GM12872 (cell line): ENCODE measurements at regions not wholly inside any gene's neighbourhood (a gene's known extent, or its start where the extent isn't known, plus 50 kb on each side); places are given as distances from the start of the nearest gene placed in this dataset.

Source experiments
- TF ChIP-seq, protein P1 (sequence below): IDR thresholded peaks from 3 replicates; pipeline ENCODE4 v1.5.1; 2011; ENCODE audit warnings: low read depth, mild to moderate bottlenecking, low read length, moderate library complexity; ENCODE audit not compliant: insufficient read depth

DNA sequence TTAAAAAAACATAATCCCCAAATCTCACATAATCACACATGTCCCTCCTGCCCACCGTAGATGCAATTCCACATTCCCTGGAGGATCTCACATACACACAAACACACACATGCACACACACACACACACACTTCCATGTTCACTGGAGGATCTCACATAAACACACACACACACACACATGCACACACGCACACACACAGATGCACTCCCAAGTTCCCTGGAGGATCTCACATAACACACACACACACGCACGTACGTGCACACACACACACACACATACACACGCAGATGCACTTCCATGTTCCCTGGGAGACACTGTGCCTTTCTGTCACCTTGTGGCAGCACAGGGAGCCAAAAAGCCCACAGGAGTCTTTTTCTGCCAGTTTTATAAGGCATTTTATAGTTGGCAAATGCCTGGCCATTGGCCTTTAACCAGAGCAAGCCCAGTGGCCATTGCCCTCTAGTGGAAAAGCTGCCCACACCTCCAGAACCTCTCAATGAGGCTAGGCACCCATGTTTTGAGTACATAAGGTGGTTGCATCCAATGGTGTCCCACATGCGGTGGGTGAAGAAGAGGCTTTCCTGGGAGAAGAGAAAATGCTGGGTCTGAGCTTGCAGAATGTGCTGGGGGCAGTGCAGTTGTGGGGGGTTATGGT lies 115.4 kb upstream of the ACBD5 start:
- TF ChIP-seq, protein P1, sequence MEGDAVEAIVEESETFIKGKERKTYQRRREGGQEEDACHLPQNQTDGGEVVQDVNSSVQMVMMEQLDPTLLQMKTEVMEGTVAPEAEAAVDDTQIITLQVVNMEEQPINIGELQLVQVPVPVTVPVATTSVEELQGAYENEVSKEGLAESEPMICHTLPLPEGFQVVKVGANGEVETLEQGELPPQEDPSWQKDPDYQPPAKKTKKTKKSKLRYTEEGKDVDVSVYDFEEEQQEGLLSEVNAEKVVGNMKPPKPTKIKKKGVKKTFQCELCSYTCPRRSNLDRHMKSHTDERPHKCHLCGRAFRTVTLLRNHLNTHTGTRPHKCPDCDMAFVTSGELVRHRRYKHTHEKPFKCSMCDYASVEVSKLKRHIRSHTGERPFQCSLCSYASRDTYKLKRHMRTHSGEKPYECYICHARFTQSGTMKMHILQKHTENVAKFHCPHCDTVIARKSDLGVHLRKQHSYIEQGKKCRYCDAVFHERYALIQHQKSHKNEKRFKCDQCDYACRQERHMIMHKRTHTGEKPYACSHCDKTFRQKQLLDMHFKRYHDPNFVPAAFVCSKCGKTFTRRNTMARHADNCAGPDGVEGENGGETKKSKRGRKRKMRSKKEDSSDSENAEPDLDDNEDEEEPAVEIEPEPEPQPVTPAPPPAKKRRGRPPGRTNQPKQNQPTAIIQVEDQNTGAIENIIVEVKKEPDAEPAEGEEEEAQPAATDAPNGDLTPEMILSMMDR: peak; percentile 25; the same call in 1 of the 3 replicates

- TF ChIP-seq, protein P1: no peak
These were observed 109.4 kb upstream of the ACBD5 start for GRCh38 chr10:27349987-27350386.

DNA sequence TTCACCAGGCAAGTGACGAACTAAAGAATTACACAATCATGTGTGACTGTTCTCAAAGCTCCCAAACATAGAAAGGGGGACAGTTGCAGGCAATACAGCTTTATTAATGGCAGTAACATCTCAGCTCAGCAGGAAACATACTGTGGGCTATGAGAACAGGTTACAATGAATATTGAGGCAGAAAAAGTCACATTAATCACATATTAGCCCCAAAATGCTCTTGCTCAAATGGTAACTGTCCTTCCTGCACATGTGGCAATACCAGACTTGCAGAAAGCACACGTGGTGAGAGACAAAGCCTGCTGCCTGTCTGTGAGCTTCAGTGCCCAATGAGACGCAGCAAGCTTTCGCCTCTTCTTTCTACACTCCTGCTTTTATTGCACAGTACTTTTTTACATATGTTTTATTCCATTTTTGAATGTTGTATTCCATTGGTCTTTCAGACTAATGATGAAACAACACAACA lies 104.9 kb upstream of the ACBD5 start:
- TF ChIP-seq, protein P1: no peak

- TF ChIP-seq, protein P1: no peak
These were observed 104.2 kb upstream of the ACBD5 start for GRCh38 chr10:27344568-27345454.

DNA sequence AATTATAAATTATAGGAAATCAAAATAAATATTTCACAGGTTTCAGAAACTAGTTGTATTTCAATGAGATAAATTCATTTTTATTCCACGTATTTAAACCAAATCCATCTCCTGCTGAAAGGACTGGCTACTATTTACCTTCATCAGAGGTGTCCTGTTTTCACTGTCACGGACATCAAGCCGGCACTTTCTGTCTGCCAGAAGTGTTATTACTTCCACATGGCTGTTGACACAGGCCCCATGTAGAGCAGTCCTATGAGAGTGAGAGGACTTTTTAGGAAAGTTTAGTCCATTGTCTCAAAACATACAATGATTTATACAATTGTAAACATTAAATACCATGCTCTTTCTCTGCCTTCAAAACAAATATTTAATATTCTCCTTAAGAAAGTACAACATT lies 100.4 kb upstream of the ACBD5 start:
- TF ChIP-seq, protein P1: no peak

GRCh38 chr10:27330074-27330473 lies 89.5 kb upstream of the ACBD5 start:
- TF ChIP-seq, protein P1: no peak

- TF ChIP-seq, protein P1: no peak
These were observed 88.3 kb upstream of the ACBD5 start for GRCh38 chr10:27328946-27329345.
